Activated T-helper 17 cell treated with anti-CD3 and anti-CD28 coated beads, Interleukin-2, amount 50 U/mL, for 72 hours (primary cell): ENCODE measurements at regions not wholly inside any gene's neighbourhood (a gene's known extent, or its start where the extent isn't known, plus 50 kb on each side); places are given as distances from the start of the nearest gene placed in this dataset.
A peak's percentile ranks its signal among the peaks of the same experiment; 100 is the strongest.

ENCODE experiments used
- ATAC-seq: fragments of 150-1000 bp; cut with Tn5 transposase; replicated peaks from 2 replicates; pipeline ENCODE4 v1.10.0; 2021; ENCODE audit warnings: mild to moderate bottlenecking, moderate library complexity
- H3K27ac Mint-ChIP-seq: one replicate; pipeline ENCODE4 v1.8.0; 2022; ENCODE audit warnings: mixed read lengths
- H3K27me3 Mint-ChIP-seq: one replicate; pipeline ENCODE4 v1.8.0; 2022; ENCODE audit warnings: mixed read lengths
- H3K36me3 Mint-ChIP-seq: one replicate; pipeline ENCODE4 v1.8.0; 2022; ENCODE audit warnings: low read depth, mild to moderate bottlenecking, mixed read lengths
- H3K4me1 Mint-ChIP-seq: one replicate; pipeline ENCODE4 v1.8.0; 2022; ENCODE audit warnings: mixed read lengths
- H3K4me3 Mint-ChIP-seq: one replicate; pipeline ENCODE4 v1.8.0; 2022; ENCODE audit warnings: mild to moderate bottlenecking, mixed read lengths
- H3K9me3 Mint-ChIP-seq: one replicate; pipeline ENCODE4 v1.8.0; 2022; ENCODE audit warnings: mixed read lengths

- Mint-ChIP-seq H3K4me3 (peak overlapping the region; percentile 67), H3K27ac (peak overlapping the region; percentile 92), H3K27me3 (no peaks in the 10 kb centered on the region), H3K9me3 (peaks cover 4% of the 10 kb centered on the region), H3K4me1 (peaks cover 40% of the 10 kb centered on the region), H3K36me3 (no peaks in the 10 kb centered on the region)
- peak; percentile 73 for ATAC-seq
These were observed 51.5 kb upstream of the RUNX3 start for GRCh38 chr1:24981631-24982005.

GRCh38 chr1:24980836-24981630 is 51.0 kb upstream of the RUNX3 start:
- Mint-ChIP-seq H3K27me3 (no peaks in the 10 kb centered on the region), H3K9me3 (peaks cover 9% of the 10 kb centered on the region), H3K4me1 (peaks cover 41% of the 10 kb centered on the region), H3K4me3 (peak overlapping the region; percentile 67), H3K36me3 (no peaks in the 10 kb centered on the region), H3K27ac (peak overlapping the region; percentile 92)
- ATAC-seq, result no peak
